ENCODE measurements at regions not wholly inside any gene's neighbourhood (a gene's known extent, or its start where the extent isn't known, plus 50 kb on each side); places are given as distances from the start of the nearest gene placed in this dataset.

DNA sequence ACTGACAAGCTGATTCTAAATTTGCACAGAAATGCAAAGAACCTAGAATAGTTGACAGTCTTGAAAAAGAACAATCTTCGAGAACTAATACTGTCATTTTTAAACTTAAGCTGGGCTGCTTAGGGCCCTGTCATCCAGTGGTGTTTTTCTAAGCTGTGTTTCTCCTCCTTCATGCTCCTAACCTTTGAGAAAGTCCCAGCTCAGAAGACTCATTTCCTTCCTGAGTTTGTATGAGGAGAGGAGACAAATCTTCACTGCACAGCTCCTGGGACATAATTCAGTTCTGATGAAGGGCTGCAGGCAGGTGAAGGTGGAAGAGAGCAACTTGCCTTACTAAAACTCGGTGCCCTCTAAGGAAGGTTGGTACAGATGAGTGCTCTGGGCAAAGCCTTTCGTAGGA, 109.5 kb upstream of the ANKRD55 start:
- POLR2A ChIA-PET = no interaction called here
- no peak for DNase-seq

GRCh38 chr5:56340196-56340980, 107.3 kb upstream of the ANKRD55 start:
- ChIA-PET POLR2A (interaction anchor here (0.8 to 1.7 kb wide), 2 partner anchors 10 to 12 kb away, joined by 3 to 5 read pairs; no protein-coding TSS in a partner anchor), CTCF (interaction anchor here (0.9 kb wide), 1 partner anchor 12 kb away, joined by 3 read pairs; no protein-coding TSS in a partner anchor)
- H3K4me1 Mint-ChIP-seq (ENCODE audit: low read depth) = peaks cover 14% of the 10 kb centered on the region
- H3K9me3 Mint-ChIP-seq = peaks cover 7% of the 10 kb centered on the region
- no peak for DNase-seq
- intact Hi-C loops (cut with micrococcal nuclease) = no loop called here
- H3K4me3 Mint-ChIP-seq = no peak overlapping the region
- no peak for ATAC-seq
- no peak overlapping the region for H3K27ac Mint-ChIP-seq
- TF ChIP-seq CTCF (IDR thresholded peaks at IDR 0.05) = no peak
- H3K36me3 Mint-ChIP-seq (ENCODE audit: low read depth) = peaks cover 2% of the 10 kb centered on the region
- H3K27me3 Mint-ChIP-seq = no peaks in the 10 kb centered on the region

More for the DNA sequence above, 109.5 kb upstream of the ANKRD55 start:
- Mint-ChIP-seq H3K4me3 (no peak overlapping the region), H3K36me3 (ENCODE audit: low read depth) (peaks cover 2% of the 10 kb centered on the region), H3K27me3 (no peaks in the 10 kb centered on the region), H3K27ac (no peak overlapping the region), H3K4me1 (ENCODE audit: low read depth) (peaks cover 15% of the 10 kb centered on the region), H3K9me3 (peaks cover 2% of the 10 kb centered on the region)
- TF ChIP-seq CTCF (IDR thresholded peaks at IDR 0.05) = no peak
- CTCF ChIA-PET = interaction anchor here (0.6 to 1.8 kb wide), 5 partner anchors 13 to 516 kb away, joined by 3 to 5 read pairs (median 3); no protein-coding TSS in a partner anchor
- intact Hi-C loops (cut with micrococcal nuclease) = no loop called here
- ATAC-seq = no peak

DNA sequence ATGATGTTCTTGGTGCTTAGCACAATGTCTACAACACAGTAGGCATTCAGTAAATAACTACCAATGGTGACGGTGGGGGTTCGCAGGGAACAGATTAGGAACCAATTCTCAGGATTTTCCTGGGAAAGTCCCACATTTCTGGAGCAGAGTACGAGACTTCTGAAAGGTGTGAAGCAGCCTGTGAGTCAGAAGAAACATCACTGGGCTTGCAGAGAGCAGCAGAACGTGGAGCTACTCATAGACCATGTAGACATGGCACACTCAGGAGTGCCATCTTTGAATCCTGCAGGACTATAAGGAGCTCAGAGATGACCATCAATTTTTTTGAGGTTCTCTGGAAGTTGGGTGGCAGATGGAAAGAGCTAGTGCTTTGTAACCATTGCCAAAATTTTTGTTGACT, 106.6 kb upstream of the ANKRD55 start:
- Mint-ChIP-seq H3K27me3 (no peaks in the 10 kb centered on the region), H3K27ac (no peak overlapping the region), H3K9me3 (peaks cover 11% of the 10 kb centered on the region), H3K36me3 (ENCODE audit: low read depth) (peaks cover 2% of the 10 kb centered on the region), H3K4me1 (ENCODE audit: low read depth) (peaks cover 13% of the 10 kb centered on the region), H3K4me3 (no peak overlapping the region)
- ChIA-PET POLR2A (interaction anchor here (1.7 kb wide), 1 partner anchor 11 kb away, joined by 5 read pairs; no protein-coding TSS in a partner anchor), CTCF (no interaction called here)
- no peak for TF ChIP-seq CTCF (IDR thresholded peaks at IDR 0.05)
- no peak for ATAC-seq
- no peak for DNase-seq
- intact Hi-C loops (cut with micrococcal nuclease) = no loop called here

DNA sequence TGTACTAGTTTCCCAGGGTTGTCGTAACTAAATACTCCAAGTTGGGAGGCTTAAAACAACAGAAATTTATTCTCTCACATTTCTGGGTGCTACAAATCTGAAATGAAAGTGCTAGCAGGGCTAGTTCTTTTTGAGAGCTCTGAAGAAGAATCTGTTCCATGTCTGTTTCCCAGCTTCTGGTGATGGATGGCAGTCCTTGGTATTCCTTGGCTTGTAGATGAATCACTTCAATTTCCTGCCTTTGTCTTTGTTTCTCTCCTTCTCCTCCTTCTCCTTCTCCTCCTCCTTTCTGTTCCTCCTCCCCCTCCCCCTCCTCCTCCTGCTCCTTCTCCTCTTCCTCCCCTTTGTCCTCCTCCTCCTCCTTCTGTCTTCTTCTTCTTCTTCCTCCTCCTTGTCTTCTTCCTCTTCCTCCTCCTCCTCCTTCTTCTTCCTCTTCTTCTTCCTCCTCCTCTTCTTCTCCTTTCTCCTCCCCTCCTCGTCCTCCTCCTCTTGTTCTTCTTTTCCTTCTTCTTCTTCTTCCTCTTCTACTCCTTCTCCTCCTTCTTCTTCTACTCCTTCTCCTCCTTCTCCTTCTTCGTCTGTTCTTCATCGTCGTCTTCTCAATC, 104.7 kb upstream of the ANKRD55 start:
- H3K4me3 Mint-ChIP-seq = no peak overlapping the region
- POLR2A ChIA-PET = interaction anchor here (0.6 to 0.9 kb wide), 2 partner anchors 9 to 30 kb away, joined by 3 read pairs; no protein-coding TSS in a partner anchor
- ATAC-seq (no peak), DNase-seq (no peak)
- H3K27ac Mint-ChIP-seq = no peak overlapping the region
- no peaks in the 10 kb centered on the region for H3K27me3 Mint-ChIP-seq
- TF ChIP-seq CTCF (IDR thresholded peaks at IDR 0.05) = no peak
- H3K4me1 Mint-ChIP-seq (ENCODE audit: low read depth) = peaks cover 2% of the 10 kb centered on the region
- H3K9me3 Mint-ChIP-seq = peaks cover 20% of the 10 kb centered on the region
- peaks cover 8% of the 10 kb centered on the region for H3K36me3 Mint-ChIP-seq (ENCODE audit: low read depth)
- CTCF ChIA-PET = interaction anchor here (1.1 to 1.5 kb wide), 2 partner anchors 10 to 11 kb away, joined by 3 read pairs; no protein-coding TSS in a partner anchor
- intact Hi-C loops (cut with micrococcal nuclease) = no loop called here

DNA sequence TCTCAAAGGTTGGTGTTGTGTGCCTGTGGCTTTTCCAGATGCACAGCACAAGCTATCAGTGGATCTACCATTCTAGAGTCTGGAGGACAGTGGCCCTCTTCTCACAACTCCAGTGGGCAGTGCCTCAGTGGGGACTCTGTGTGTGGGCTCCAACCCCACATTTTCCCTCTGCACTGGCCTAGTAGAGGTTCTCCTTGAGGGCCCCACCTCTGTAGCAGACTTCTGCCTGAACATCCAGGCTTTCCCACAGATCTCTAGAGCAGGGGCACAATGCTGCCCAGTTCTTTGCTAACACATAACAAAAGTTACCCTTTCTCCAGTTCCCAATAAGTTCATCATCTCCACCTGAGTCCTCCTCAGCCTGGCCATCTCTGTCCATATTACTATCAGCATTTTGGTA, 102.1 kb upstream of the ANKRD55 start:
- H3K27me3 Mint-ChIP-seq = no peaks in the 10 kb centered on the region
- TF ChIP-seq CTCF (IDR thresholded peaks at IDR 0.05) = no peak
- H3K36me3 Mint-ChIP-seq (ENCODE audit: low read depth) = peaks cover 10% of the 10 kb centered on the region
- peaks cover 20% of the 10 kb centered on the region for H3K9me3 Mint-ChIP-seq
- peaks cover 14% of the 10 kb centered on the region for H3K4me1 Mint-ChIP-seq (ENCODE audit: low read depth)
- intact Hi-C loops (cut with micrococcal nuclease) = no loop called here
- H3K27ac Mint-ChIP-seq = no peak overlapping the region
- ATAC-seq (no peak), DNase-seq (no peak)
- ChIA-PET POLR2A (no interaction called here), CTCF (no interaction called here)
- no peak overlapping the region for H3K4me3 Mint-ChIP-seq

All from activated CD8-positive, alpha-beta T cell treated with anti-CD3 and anti-CD28 coated beads for 36 hours (primary cell).